Prostate gland (tissue), 2 donors: ENCODE measurements at regions not wholly inside any gene's neighbourhood (a gene's known extent, or its start where the extent isn't known, plus 50 kb on each side); places are given as distances from the start of the nearest gene placed in this dataset.

Experiments
- DNase-seq: peaks from one replicate; pipeline ENCODE4 v3.0.0-alpha.2; 2019; ENCODE audit warnings: low spot score
- H3K27ac ChIP-seq, 2 donors: fragments of 200-600 bp; sonication (generic); 2 replicates each; pipeline ENCODE4 v1.5.1; 2017 to 2019
- H3K27me3 ChIP-seq: fragments of 200-600 bp; sonication (generic); replicated peaks from 2 replicates; pipeline ENCODE4 v1.5.1; 2019; ENCODE audit not compliant: insufficient read depth
- H3K36me3 ChIP-seq, 2 donors: fragments of 200-600 bp; sonication (generic); 1 replicate in 1 of 2; 2 replicates in 1 of 2; pipeline versions ENCODE4 v1.5.1 to v1.8.1; 2017 to 2019
- H3K4me1 ChIP-seq: fragments of 200-600 bp; sonication (generic); replicated peaks from 2 replicates; pipeline ENCODE4 v1.5.1; 2019
- H3K4me3 ChIP-seq, 2 donors: fragments of 200-600 bp; sonication (generic); 2 replicates each; pipeline ENCODE4 v1.5.1; 2017 to 2019
- H3K9me3 ChIP-seq: fragments of 200-600 bp; sonication (generic); 2 replicates; pipeline ENCODE4 v1.5.1; 2017
- POLR2A ChIP-seq: fragments of 450-650 bp; IDR thresholded peaks from one replicate; pipeline ENCODE4 v1.6.1; 2016; ENCODE audit warnings: antibody characterized with exemption, mild to moderate bottlenecking
- POLR2AphosphoS5 ChIP-seq: sonication (generic); formaldehyde crosslinking; IDR thresholded peaks from one replicate; pipeline ENCODE4 v1.6.1; 2017; ENCODE audit warnings: antibody characterized with exemption
- WGBS: methylation state at CpG from one replicate; pipeline ENCODE4 v1.1.5; 2018; 5-methylcytosine and 5-hydroxymethylcytosine counted together
- intact Hi-C: fragments of 100-400 bp; cut with DNase I; formaldehyde crosslinking; loops from one replicate; pipeline ENCODE4 v1.14.2; 2022
- TF ChIP-seq, protein P1 (sequence below), 4 experiments: fragments of 200-600 bp in 2 of 4; fragments of 450-650 bp in 2 of 4; sonication (generic) in 2 of 4; IDR thresholded peaks; 1 replicate in 3 of 4; 2 replicates in 1 of 4; pipeline ENCODE4 v1.5.1; 2016 to 2019; ENCODE audit warnings: antibody characterized with exemption in 4 of 4, mild to moderate bottlenecking in 2 of 4, moderate library complexity in 2 of 4

DNA sequence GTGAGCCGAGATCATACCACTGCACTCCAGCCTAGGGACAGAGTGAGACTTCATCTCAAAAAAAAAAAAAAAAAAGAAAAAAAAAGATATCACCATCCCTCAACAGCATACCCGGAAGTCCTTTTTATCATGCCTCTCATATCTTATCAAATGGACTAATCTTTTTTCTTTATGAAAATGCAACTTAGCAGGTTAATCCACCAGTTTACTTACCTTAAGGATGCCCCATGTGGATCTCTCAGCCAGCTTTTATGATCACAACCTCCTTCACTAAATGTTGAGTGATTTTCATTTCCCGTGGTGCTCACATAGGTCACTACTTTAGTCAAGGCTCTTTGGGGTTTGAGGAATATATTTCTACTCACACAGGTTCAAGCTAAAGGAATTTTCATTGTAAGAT lies 248.8 kb upstream of the TBX3 start:
- Histone ChIP-seq H3K4me1 (no peaks in the 10 kb centered on the region), H3K27ac (no peak overlapping the region), H3K9me3 (no peaks in the 10 kb centered on the region), H3K4me3 (no peak overlapping the region), H3K27me3 (no peaks in the 10 kb centered on the region), H3K36me3 (no peaks in the 10 kb centered on the region)
- TF ChIP-seq POLR2A, result no peak
- TF ChIP-seq, protein P1, sequence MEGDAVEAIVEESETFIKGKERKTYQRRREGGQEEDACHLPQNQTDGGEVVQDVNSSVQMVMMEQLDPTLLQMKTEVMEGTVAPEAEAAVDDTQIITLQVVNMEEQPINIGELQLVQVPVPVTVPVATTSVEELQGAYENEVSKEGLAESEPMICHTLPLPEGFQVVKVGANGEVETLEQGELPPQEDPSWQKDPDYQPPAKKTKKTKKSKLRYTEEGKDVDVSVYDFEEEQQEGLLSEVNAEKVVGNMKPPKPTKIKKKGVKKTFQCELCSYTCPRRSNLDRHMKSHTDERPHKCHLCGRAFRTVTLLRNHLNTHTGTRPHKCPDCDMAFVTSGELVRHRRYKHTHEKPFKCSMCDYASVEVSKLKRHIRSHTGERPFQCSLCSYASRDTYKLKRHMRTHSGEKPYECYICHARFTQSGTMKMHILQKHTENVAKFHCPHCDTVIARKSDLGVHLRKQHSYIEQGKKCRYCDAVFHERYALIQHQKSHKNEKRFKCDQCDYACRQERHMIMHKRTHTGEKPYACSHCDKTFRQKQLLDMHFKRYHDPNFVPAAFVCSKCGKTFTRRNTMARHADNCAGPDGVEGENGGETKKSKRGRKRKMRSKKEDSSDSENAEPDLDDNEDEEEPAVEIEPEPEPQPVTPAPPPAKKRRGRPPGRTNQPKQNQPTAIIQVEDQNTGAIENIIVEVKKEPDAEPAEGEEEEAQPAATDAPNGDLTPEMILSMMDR (IDR thresholded peaks at IDR 0.05), result no peak
- TF ChIP-seq POLR2AphosphoS5, result no peak
- intact Hi-C loops, result no loop called here
- 98% methylated on average over 3 of the region's 3 CpGs for WGBS
- DNase-seq, result no peak

DNA sequence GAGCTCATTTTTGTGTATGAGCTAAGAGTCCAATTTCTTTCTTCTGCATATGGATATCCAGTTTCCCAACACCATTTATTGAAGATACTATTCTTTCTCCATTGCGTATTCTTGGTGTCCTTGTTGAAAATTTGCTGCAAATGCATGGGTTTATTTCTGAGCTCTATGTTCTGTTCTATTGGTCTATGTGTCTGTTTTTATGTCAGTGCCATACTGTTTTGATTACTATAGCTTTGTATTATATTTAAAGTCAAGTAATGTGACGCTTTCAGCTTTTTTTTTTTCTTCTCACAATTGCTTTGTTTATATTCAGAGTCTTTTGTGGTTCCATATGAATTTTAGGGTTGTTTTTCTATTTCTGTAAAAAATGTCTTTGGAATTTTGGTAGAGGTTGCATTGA lies 247.1 kb upstream of the TBX3 start:
- Histone ChIP-seq H3K36me3 (no peaks in the 10 kb centered on the region), H3K4me1 (no peaks in the 10 kb centered on the region), H3K9me3 (no peaks in the 10 kb centered on the region), H3K27me3 (no peaks in the 10 kb centered on the region), H3K27ac (no peak overlapping the region), H3K4me3 (no peak overlapping the region)
- DNase-seq, result no peak
- 90% methylated on average over 2 of the region's 2 CpGs for WGBS
- intact Hi-C loops, result no loop called here
- TF ChIP-seq POLR2A (no peak), POLR2AphosphoS5 (no peak)
- TF ChIP-seq, protein P1 (IDR thresholded peaks at IDR 0.05), result no peak

- TF ChIP-seq, protein P1 (IDR thresholded peaks at IDR 0.05), result no peak
- TF ChIP-seq POLR2A, result no peak
- H3K27ac ChIP-seq, result no peak overlapping the region
- WGBS, result 94% methylated on average over 6 of the region's 6 CpGs
- no peak for DNase-seq
- intact Hi-C loops, result no loop called here
- no peak overlapping the region for H3K4me3 ChIP-seq
- H3K27me3 ChIP-seq, result no peaks in the 10 kb centered on the region
- no peaks in the 10 kb centered on the region for H3K4me1 ChIP-seq
- no peaks in the 10 kb centered on the region for H3K9me3 ChIP-seq
- no peaks in the 10 kb centered on the region for H3K36me3 ChIP-seq
Observed at GRCh38 chr12:114926341-114926740, 242.4 kb upstream of the TBX3 start.

DNA sequence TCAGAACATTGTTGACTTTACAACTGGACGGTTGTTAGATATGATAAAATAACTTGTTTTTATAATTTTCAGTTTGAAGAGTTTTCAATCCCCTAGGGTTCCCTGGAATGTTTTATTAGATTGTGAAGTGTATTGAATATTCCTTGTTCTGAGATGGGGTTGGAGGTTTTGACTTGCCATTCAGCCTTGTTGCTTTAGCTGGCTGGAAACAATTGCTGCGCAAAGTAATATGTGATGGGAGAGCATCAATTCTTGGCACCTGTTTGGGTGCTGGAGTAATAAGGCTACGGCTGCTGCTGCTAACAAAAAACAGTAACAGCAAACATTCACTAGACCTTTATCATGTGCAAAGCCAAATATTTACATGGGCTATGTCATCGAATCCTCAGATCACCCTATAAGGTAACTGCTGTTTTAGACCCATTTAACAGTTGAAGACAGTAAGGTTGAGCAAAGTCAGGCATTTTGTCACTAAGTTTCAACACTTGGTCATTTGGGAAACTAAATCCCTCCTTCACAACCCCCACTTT lies 241.0 kb upstream of the TBX3 start:
- H3K27me3 ChIP-seq, result no peaks in the 10 kb centered on the region
- no peak overlapping the region for H3K4me3 ChIP-seq
- no peak overlapping the region for H3K27ac ChIP-seq
- no peaks in the 10 kb centered on the region for H3K36me3 ChIP-seq
- TF ChIP-seq POLR2A, result no peak
- TF ChIP-seq, protein P1 (IDR thresholded peaks at IDR 0.05), result no peak
- peak; percentile 24 for TF ChIP-seq POLR2AphosphoS5
- intact Hi-C loops, result no loop called here
- H3K4me1 ChIP-seq, result no peaks in the 10 kb centered on the region
- no peak for DNase-seq
- 47% methylated on average over 4 of the region's 4 CpGs for WGBS
- no peaks in the 10 kb centered on the region for H3K9me3 ChIP-seq

DNA sequence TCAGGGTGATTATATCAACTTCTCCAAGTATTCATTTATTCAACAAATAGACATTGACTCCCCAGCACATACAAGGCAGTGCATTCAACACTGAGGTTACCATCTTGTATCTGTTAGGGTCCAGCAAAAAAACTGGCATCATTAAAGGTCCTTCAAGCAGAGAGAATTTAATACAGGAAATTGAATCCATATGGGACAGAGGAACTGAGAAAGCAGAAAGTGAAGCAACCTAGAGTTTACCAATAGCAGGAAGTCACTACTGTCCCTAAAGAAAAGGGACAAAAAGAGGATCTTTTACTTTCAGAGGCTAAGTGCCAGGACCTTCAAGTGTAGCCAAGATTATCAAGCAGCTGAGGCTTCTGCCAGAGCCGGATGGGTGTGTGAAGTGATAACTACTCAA lies 237.8 kb upstream of the TBX3 start:
- Histone ChIP-seq H3K27ac (no peak overlapping the region), H3K4me1 (no peaks in the 10 kb centered on the region), H3K36me3 (no peaks in the 10 kb centered on the region), H3K27me3 (no peaks in the 10 kb centered on the region), H3K9me3 (no peaks in the 10 kb centered on the region), H3K4me3 (no peak overlapping the region)
- WGBS, result 48% methylated on average over 1 of the region's 1 CpG
- intact Hi-C loops, result no loop called here
- TF ChIP-seq POLR2A (no peak), POLR2AphosphoS5 (no peak)
- DNase-seq, result no peak
